ENCODE measurements at regions not wholly inside any gene's neighbourhood (a gene's known extent, or its start where the extent isn't known, plus 50 kb on each side); places are given as distances from the start of the nearest gene placed in this dataset.

DNA sequence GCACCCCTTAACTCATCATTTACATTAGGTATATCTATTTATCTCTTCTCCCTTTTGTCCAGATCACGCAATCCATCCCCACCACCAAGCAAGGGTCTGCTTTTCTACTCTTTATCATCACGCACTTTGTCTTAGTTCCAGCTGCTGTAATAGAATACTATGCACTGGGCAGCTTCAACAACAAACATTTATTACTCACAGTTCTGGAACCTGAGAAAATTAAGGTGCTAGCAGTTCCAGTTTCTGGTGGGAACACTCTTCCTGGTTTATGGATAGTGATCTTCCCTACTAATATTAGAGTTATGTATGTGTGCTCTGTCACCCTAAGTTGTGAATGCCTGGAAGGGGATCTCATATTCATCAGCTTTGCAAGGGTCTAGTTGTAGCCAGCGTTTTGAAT, 687.0 kb downstream of the NTRK3 start:
- H3K27ac ChIP-seq (ENCODE audit: low read length), result no peak overlapping the region
- no TSS peak for BruUV-seq (replicated peaks)
- no peaks in the 10 kb centered on the region for H3K27me3 ChIP-seq (ENCODE audit: control insufficient read depth, insufficient read depth, low read length)
- intact Hi-C loops (cut with micrococcal nuclease; ENCODE audit: unreplicated experiment), result no loop called here
- H3K4me3 ChIP-seq (ENCODE audit: low read depth in 2 of 2, low read length in 2 of 2), result no peak overlapping the region
- in situ Hi-C loops (cut with HindIII; ENCODE audit: low pct_unique_long_range_greater_than_20kb, low sequenced_read_pairs), result no loop called here
- ChIA-PET POLR2A (no interaction called here), CTCF (no interaction called here)
- H3K9me3 ChIP-seq (ENCODE audit: control insufficient read depth, insufficient read depth, low read depth, low read length), result no peaks in the 10 kb centered on the region
- TF ChIP-seq SIN3A (IDR thresholded peaks at IDR 0.05; ENCODE audit: borderline replicate concordance, insufficient read depth, low read depth, low read length) (no peak), POLR2AphosphoS5 (IDR thresholded peaks at IDR 0.05; ENCODE audit: low read depth, low read length) (no peak), TCF7L2 (IDR thresholded peaks at IDR 0.05; ENCODE audit: low read depth, low read length) (no peak)
- TF ChIP-seq, protein P1, sequence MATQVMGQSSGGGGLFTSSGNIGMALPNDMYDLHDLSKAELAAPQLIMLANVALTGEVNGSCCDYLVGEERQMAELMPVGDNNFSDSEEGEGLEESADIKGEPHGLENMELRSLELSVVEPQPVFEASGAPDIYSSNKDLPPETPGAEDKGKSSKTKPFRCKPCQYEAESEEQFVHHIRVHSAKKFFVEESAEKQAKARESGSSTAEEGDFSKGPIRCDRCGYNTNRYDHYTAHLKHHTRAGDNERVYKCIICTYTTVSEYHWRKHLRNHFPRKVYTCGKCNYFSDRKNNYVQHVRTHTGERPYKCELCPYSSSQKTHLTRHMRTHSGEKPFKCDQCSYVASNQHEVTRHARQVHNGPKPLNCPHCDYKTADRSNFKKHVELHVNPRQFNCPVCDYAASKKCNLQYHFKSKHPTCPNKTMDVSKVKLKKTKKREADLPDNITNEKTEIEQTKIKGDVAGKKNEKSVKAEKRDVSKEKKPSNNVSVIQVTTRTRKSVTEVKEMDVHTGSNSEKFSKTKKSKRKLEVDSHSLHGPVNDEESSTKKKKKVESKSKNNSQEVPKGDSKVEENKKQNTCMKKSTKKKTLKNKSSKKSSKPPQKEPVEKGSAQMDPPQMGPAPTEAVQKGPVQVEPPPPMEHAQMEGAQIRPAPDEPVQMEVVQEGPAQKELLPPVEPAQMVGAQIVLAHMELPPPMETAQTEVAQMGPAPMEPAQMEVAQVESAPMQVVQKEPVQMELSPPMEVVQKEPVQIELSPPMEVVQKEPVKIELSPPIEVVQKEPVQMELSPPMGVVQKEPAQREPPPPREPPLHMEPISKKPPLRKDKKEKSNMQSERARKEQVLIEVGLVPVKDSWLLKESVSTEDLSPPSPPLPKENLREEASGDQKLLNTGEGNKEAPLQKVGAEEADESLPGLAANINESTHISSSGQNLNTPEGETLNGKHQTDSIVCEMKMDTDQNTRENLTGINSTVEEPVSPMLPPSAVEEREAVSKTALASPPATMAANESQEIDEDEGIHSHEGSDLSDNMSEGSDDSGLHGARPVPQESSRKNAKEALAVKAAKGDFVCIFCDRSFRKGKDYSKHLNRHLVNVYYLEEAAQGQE (IDR thresholded peaks at IDR 0.05; ENCODE audit: insufficient read depth in 1 of 2, low read depth in 2 of 2, low read length in 1 of 2), result no peak
- TF ChIP-seq, protein P2, sequence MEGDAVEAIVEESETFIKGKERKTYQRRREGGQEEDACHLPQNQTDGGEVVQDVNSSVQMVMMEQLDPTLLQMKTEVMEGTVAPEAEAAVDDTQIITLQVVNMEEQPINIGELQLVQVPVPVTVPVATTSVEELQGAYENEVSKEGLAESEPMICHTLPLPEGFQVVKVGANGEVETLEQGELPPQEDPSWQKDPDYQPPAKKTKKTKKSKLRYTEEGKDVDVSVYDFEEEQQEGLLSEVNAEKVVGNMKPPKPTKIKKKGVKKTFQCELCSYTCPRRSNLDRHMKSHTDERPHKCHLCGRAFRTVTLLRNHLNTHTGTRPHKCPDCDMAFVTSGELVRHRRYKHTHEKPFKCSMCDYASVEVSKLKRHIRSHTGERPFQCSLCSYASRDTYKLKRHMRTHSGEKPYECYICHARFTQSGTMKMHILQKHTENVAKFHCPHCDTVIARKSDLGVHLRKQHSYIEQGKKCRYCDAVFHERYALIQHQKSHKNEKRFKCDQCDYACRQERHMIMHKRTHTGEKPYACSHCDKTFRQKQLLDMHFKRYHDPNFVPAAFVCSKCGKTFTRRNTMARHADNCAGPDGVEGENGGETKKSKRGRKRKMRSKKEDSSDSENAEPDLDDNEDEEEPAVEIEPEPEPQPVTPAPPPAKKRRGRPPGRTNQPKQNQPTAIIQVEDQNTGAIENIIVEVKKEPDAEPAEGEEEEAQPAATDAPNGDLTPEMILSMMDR (IDR thresholded peaks at IDR 0.05), result no peak
- H3K36me3 ChIP-seq (ENCODE audit: control insufficient read depth, insufficient read depth, low read length), result no peaks in the 10 kb centered on the region
- ATAC-seq, result no peak
- no peak for DNase-seq (ENCODE audit: low read depth, low spot score)
- H3K4me1 ChIP-seq (ENCODE audit: control insufficient read depth, insufficient read depth, low read length), result no peaks in the 10 kb centered on the region

DNA sequence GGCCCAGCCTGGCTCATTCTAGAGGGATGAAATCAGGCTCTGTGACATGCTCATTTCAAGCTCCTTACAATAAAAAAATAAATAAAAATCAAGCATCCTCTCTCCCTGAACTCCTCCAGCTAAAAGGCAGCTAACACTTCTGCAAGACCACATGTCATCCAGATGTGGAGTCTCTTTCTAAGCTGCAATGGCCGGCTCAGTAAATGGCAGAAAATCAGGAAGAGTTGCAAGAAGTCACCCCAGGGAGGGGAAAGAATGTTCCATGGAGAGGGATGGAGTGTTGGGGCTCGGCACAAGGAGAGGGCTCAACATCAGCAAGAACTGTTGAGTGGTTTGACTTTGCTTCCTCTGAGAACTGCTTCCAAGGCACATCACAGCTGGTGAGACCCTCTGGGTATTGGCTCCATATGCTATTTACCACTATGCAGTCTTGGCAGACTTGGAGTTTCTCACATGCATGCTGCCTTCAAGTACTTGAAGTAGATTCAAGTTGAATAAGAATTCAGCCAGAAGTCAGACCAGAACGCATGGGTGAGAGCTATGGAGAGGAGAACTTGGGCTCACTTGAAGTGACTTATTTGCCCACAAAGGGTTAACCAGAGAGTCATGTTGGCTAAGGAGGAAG, 689.0 kb downstream of the NTRK3 start:
- ATAC-seq, result no peak
- no peak overlapping the region for H3K4me3 ChIP-seq (ENCODE audit: low read depth in 2 of 2, low read length in 2 of 2)
- ChIA-PET CTCF (no interaction called here), POLR2A (no interaction called here)
- BruUV-seq (replicated peaks), result no TSS peak
- no peaks in the 10 kb centered on the region for H3K36me3 ChIP-seq (ENCODE audit: control insufficient read depth, insufficient read depth, low read length)
- intact Hi-C loops (cut with micrococcal nuclease; ENCODE audit: unreplicated experiment) (no loop called here), in situ Hi-C loops (cut with HindIII; ENCODE audit: low pct_unique_long_range_greater_than_20kb, low sequenced_read_pairs) (no loop called here)
- H3K27me3 ChIP-seq (ENCODE audit: control insufficient read depth, insufficient read depth, low read length), result no peaks in the 10 kb centered on the region
- no peak for DNase-seq (ENCODE audit: low read depth, low spot score)
- no peak for TF ChIP-seq SIN3A (IDR thresholded peaks at IDR 0.05; ENCODE audit: borderline replicate concordance, insufficient read depth, low read depth, low read length)
- TF ChIP-seq, protein P1 (IDR thresholded peaks at IDR 0.05; ENCODE audit: insufficient read depth in 1 of 2, low read depth in 2 of 2, low read length in 1 of 2), result no peak
- H3K4me1 ChIP-seq (ENCODE audit: control insufficient read depth, insufficient read depth, low read length), result no peaks in the 10 kb centered on the region
- no peak overlapping the region for H3K27ac ChIP-seq (ENCODE audit: low read length)
- H3K9me3 ChIP-seq (ENCODE audit: control insufficient read depth, insufficient read depth, low read depth, low read length), result no peaks in the 10 kb centered on the region
